ENCODE measurements at regions not wholly inside any gene's neighbourhood (a gene's known extent, or its start where the extent isn't known, plus 50 kb on each side); places are given as distances from the start of the nearest gene placed in this dataset.

- TF ChIP-seq YY1 (IDR thresholded peaks at IDR 0.05) (peak; percentile 31), FOXA1 (IDR thresholded peaks at IDR 0.05) (no peak), TAF1 (conservative IDR thresholded peaks at IDR 0.05) (no peak), JUND (IDR thresholded peaks at IDR 0.05) (peak in 1 of 2 donors; percentile 29), HNF4A (conservative IDR thresholded peaks at IDR 0.05) (peak; percentile 62 to 65), CTCF (IDR thresholded peaks at IDR 0.05; ENCODE audit: low read depth, low read length, missing input control) (peak; percentile 64), SP1 (IDR thresholded peaks at IDR 0.05) (no peak), GABPA (IDR thresholded peaks at IDR 0.05 in 1 of 2, conservative IDR thresholded peaks at IDR 0.05 in 1 of 2) (no peak), HNF4G (IDR thresholded peaks at IDR 0.05) (peak; percentile 25), RXRA (IDR thresholded peaks at IDR 0.05) (peak; percentile 45 to 60), RAD21 (IDR thresholded peaks at IDR 0.05) (peak; percentile 77 to 88)
- TF ChIP-seq, protein P1, sequence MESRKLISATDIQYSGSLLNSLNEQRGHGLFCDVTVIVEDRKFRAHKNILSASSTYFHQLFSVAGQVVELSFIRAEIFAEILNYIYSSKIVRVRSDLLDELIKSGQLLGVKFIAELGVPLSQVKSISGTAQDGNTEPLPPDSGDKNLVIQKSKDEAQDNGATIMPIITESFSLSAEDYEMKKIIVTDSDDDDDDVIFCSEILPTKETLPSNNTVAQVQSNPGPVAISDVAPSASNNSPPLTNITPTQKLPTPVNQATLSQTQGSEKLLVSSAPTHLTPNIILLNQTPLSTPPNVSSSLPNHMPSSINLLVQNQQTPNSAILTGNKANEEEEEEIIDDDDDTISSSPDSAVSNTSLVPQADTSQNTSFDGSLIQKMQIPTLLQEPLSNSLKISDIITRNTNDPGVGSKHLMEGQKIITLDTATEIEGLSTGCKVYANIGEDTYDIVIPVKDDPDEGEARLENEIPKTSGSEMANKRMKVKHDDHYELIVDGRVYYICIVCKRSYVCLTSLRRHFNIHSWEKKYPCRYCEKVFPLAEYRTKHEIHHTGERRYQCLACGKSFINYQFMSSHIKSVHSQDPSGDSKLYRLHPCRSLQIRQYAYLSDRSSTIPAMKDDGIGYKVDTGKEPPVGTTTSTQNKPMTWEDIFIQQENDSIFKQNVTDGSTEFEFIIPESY (IDR thresholded peaks at IDR 0.05) = no peak
- TF ChIP-seq, protein P2, sequence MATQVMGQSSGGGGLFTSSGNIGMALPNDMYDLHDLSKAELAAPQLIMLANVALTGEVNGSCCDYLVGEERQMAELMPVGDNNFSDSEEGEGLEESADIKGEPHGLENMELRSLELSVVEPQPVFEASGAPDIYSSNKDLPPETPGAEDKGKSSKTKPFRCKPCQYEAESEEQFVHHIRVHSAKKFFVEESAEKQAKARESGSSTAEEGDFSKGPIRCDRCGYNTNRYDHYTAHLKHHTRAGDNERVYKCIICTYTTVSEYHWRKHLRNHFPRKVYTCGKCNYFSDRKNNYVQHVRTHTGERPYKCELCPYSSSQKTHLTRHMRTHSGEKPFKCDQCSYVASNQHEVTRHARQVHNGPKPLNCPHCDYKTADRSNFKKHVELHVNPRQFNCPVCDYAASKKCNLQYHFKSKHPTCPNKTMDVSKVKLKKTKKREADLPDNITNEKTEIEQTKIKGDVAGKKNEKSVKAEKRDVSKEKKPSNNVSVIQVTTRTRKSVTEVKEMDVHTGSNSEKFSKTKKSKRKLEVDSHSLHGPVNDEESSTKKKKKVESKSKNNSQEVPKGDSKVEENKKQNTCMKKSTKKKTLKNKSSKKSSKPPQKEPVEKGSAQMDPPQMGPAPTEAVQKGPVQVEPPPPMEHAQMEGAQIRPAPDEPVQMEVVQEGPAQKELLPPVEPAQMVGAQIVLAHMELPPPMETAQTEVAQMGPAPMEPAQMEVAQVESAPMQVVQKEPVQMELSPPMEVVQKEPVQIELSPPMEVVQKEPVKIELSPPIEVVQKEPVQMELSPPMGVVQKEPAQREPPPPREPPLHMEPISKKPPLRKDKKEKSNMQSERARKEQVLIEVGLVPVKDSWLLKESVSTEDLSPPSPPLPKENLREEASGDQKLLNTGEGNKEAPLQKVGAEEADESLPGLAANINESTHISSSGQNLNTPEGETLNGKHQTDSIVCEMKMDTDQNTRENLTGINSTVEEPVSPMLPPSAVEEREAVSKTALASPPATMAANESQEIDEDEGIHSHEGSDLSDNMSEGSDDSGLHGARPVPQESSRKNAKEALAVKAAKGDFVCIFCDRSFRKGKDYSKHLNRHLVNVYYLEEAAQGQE (IDR thresholded peaks at IDR 0.05) = no peak
- Histone ChIP-seq H3K27ac (ENCODE audit: low read depth in 1 of 2, low read length in 2 of 2) (no peak overlapping the region), H3K4me3 (ENCODE audit: low read depth in 1 of 3, low read length in 3 of 3) (no peak overlapping the region), H3K4me1 (ENCODE audit: control insufficient read depth in 4 of 4, insufficient read depth in 4 of 4, low read length in 3 of 4) (no peaks in the 10 kb centered on the region), H3K9me3 (ENCODE audit: control insufficient read depth in 4 of 4, low read length in 3 of 4) (no peaks in the 10 kb centered on the region), H3K9ac (ENCODE audit: low read depth in 1 of 2, low read length in 2 of 2) (no peak overlapping the region), H3K36me3 (ENCODE audit: control insufficient read depth in 4 of 4, insufficient read depth in 3 of 4, low read depth in 1 of 4, low read length in 3 of 4) (no peaks in the 10 kb centered on the region), H3K27me3 (ENCODE audit: control insufficient read depth in 4 of 4, insufficient read depth in 4 of 4, low read length in 3 of 4) (peaks cover 0 to 3% (median 1%) of the 10 kb centered on the region in 4 donors)
- WGBS = 35% methylated on average over 3 of the region's 3 CpGs
- no peak for DNase-seq (ENCODE audit: low spot score)
Observed at GRCh38 chr1:34547046-34547674, 207.7 kb upstream of the GJB5 start.

DNA sequence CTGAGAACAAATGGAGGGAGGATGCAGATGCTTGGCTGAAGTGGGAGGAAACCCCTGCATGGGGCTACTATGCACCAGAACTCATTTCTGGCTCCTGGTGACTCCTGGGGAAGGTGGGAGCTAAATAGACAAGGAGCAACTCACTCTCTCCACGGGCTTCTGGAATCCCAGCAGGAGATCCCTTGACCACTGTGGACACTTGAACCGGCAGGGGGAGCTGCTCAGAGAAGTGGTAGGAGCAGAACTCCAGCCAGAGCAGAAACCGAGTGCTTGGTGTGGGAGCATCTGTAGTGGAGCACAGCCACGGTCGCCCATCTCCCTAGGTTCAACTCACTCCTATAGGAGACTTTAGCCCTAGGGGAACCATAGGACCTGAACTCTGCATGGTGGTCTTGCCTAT is 205.6 kb upstream of the GJB5 start:
- Histone ChIP-seq H3K9me3 (ENCODE audit: control insufficient read depth in 4 of 4, low read length in 3 of 4) (no peaks in the 10 kb centered on the region), H3K27me3 (ENCODE audit: control insufficient read depth in 4 of 4, insufficient read depth in 4 of 4, low read length in 3 of 4) (peaks cover 0 to 3% (median 3%) of the 10 kb centered on the region in 4 donors), H3K4me3 (ENCODE audit: low read depth in 1 of 3, low read length in 3 of 3) (no peak overlapping the region), H3K9ac (ENCODE audit: low read depth in 1 of 2, low read length in 2 of 2) (no peak overlapping the region), H3K36me3 (ENCODE audit: control insufficient read depth in 4 of 4, insufficient read depth in 3 of 4, low read depth in 1 of 4, low read length in 3 of 4) (no peaks in the 10 kb centered on the region), H3K4me1 (ENCODE audit: control insufficient read depth in 4 of 4, insufficient read depth in 4 of 4, low read length in 3 of 4) (no peaks in the 10 kb centered on the region), H3K27ac (ENCODE audit: low read depth in 1 of 2, low read length in 2 of 2) (no peak overlapping the region)
- 23% methylated on average over 5 of the region's 5 CpGs for WGBS
- peak; percentile 39 for DNase-seq (ENCODE audit: low spot score)
- TF ChIP-seq SP1 (IDR thresholded peaks at IDR 0.05) = no peak
- TF ChIP-seq CTCF (IDR thresholded peaks at IDR 0.05; ENCODE audit: low read depth, low read length, missing input control) = peak; percentile 14
- peak; percentile 38 to 62 for TF ChIP-seq RAD21 (IDR thresholded peaks at IDR 0.05)

Measured in liver (tissue), 8 donors.